Iris pigment epithelial cell (primary cell): ENCODE measurements at regions not wholly inside any gene's neighbourhood (a gene's known extent, or its start where the extent isn't known, plus 50 kb on each side); places are given as distances from the start of the nearest gene placed in this dataset.
"Not testable (repeated sequence)": the region's sequence is repeated elsewhere in the genome, so short reads cannot be mapped to it uniquely, and the experiment has no call there.

Experiments
- DNase-seq: peaks from one replicate; pipeline ENCODE4 v3.0.0-alpha.2; 2011; ENCODE audit warnings: low read depth

DNA sequence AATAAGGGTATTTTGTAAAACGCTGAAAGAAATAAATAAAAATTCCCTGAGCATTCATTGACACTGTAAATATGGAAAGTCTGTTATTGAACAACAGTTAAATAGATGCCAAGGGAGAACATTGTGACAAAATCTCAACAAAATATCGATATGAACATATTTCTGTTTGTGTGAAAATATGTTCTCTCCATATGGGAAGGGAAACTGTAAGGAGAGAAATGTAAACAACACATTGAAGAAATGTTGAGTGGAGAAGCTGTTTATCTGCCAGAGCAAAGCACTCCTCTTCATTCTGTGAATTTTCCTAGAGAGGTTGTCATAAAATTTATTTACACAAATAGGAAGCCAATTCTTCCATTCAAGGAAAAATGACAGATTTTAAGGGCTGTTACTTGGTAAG lies 57.1 kb upstream of the EOMES start:
- no peak for DNase-seq

GRCh38 chr3:27789420-27789819 lies 67.3 kb upstream of the EOMES start:
- no peak for DNase-seq

GRCh38 chr3:27791956-27792355 lies 69.8 kb upstream of the EOMES start:
- DNase-seq, result no peak

GRCh38 chr3:27792869-27793268 lies 70.7 kb upstream of the EOMES start:
- no peak for DNase-seq

- no peak for DNase-seq
Observed at GRCh38 chr3:27794211-27794610, 72.1 kb upstream of the EOMES start.

DNA sequence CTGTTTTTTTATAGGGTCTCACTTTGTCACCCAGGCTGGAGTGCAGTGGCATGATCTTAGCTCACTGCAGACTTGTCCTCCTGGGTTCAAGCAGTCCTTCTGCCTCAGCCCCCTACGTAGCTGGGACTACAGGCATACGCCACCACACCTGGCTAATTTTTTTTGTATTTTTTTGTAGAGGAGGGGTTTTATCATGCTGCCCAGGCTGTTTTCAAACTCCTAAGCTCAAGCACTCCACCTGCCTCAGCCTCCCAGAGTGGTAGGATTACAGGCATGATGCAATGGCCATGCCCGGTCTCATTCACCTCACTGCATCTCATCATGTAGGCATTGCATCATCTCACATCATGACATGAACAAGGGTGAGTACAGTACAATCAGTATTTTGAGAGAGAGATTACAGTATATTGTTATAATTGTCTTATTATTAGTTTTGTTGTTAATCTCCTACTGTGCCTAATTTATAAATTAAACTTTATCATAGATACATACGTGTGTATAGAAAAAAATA lies 74.3 kb upstream of the EOMES start:
- DNase-seq, result no peak

DNA sequence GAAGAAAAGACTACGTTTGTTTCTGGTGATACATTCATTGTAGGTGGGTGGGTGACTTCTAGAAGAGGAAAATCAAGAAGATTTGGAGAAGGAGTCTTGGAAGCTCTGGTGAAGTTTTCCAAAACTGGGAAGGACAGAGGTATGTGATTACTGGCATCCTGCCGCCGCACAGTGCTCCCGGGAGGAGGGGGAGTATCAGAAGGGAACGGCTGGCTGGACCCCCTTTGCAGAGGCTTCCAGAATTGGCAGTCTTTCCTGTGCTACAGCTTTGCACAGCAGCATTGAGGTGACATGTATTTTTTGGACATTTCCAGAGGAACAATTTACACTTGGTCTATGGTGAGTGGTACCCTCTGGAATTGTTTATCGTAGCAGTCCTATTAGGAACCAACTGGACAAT lies 75.7 kb upstream of the EOMES start:
- no peak for DNase-seq

DNA sequence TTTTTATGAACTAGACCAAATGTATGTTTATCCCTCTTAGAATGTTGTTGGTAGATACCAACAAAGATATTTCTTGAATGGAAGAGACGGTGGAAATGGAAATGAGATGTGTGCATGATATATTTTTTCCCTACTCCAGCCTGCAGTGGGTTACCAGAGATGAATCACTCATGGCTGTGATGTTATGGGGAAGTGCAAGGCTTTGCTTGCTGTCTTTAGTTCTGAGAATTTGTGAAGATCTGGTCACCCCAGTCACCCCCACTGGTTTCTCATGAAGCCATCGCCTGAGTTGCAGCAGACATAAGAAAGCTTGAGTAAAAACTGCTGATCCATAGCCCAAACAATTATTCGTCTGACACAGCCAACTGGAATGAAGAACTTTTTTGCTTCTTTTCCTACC lies 78.1 kb upstream of the EOMES start:
- DNase-seq, result no peak

DNA sequence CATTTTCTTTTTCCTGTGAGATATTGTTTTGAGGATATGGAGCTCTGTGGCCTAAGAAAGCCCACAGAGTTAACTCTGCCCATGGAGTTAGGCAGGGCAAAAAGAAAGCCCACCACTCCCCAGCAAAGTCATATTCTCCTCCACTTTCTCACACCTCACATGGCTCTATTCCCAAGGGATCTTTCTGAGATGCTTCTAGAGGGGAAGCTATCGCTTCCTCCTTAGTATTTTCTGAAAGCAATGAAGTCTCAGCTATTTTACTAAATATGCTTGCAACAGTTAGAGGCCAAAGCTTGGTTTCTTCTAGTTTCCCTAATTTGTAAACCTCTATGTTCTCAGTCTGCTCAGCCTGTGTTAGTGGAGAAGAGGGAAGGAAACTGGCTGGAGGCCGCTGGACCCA lies 80.3 kb upstream of the EOMES start:
- DNase-seq, result no peak

DNA sequence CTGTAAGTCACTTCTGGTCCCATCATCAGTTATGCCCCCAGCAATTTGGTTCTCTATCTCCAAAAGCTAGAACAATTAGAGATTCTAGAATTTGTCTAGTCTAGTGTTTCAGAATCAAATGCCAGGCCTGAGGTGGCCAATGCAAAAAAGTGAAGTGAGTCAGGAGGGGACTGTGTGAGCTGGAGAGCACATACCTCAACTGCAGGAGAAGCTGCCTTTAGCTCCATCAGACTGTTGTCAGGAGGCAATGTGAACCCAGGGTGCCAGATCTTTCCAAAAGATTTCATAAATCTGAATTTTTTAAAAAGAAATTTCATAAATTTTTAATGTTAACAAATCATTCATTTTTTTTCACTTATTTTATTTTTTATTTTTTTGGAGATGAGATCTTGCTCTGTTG lies 80.7 kb upstream of the EOMES start:
- DNase-seq, result no peak

DNA sequence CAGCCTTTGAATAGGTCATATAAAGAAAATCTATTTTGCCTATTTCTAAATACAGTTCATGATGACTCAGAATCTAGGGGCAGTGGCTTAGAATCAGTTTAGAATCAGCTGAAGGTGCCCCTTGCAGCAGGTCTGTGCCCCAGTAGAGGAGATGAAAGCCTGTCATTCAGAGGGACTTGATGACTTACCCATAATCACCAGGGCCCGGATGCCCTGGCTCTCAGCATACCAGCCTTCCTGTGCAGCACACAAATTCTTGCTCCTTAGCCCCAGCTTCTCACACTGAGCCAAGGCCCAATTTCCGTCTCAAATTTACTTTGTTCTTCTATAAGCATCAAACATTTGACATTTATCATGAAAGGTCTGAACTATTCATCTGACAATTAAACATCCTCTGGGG lies 83.2 kb upstream of the EOMES start:
- no peak for DNase-seq

- no peak for DNase-seq
Observed at GRCh38 chr3:27813255-27813654, 91.1 kb upstream of the EOMES start.

DNA sequence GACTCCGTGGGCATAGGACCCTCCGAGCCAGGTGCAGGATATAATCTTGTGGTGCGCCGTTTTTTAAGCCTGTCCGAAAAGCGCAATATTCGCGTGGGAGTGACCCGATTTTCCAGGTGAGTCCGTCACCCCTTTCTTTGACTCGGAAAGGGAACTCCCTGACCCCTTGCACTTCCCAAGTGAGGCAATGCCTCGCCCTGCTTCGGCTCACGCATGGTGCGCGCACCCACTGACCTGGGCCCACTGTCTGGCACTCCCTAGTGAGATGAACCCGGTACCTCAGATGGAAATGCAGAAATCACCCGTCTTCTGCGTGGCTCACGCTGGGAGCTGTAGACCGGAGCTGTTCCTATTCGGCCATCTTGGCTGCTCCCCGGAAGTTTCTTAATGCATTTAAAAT lies 99.5 kb upstream of the EOMES start:
- DNase-seq, result not testable (repeated sequence)

- no peak for DNase-seq
Observed at GRCh38 chr3:27824312-27825200, 102.4 kb upstream of the EOMES start.

DNA sequence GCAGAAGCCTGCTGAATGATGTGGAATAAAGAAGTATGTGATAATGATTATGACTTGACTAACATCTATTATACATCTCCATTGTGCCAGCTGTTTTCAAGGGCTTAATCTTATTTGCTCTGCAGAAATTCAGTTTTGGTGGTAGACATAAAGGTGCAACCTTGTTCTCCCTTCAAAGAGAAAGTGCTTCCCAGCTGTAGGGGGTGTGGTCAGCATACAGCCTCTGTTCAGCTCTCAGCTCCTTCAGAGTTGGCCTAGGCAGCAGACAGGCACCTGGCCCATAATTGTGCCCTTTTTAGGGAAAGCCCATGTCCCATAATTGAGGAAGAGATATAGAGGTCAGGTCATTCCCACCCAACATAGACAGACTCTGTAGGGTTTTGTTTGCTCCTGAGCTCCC lies 104.3 kb upstream of the EOMES start:
- DNase-seq, result no peak

DNA sequence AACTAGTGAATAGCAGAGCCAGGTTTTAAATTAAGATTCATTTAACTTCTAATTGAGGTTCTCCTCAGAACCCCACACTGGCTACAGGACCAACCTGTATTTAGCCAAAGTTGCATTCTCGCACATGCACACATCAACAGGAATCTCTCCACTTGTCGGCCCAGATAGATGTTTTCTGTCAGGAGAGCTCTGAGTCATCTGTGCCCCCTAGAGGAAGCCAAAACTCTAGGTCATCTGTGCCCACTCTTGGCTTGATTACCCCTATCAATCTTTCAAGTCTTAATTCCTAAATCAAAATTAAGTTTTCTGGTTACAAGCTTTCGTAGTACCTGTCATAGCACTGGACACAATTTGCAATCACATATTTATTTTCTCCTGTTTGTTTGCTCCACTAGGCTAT lies 104.9 kb upstream of the EOMES start:
- DNase-seq, result no peak

DNA sequence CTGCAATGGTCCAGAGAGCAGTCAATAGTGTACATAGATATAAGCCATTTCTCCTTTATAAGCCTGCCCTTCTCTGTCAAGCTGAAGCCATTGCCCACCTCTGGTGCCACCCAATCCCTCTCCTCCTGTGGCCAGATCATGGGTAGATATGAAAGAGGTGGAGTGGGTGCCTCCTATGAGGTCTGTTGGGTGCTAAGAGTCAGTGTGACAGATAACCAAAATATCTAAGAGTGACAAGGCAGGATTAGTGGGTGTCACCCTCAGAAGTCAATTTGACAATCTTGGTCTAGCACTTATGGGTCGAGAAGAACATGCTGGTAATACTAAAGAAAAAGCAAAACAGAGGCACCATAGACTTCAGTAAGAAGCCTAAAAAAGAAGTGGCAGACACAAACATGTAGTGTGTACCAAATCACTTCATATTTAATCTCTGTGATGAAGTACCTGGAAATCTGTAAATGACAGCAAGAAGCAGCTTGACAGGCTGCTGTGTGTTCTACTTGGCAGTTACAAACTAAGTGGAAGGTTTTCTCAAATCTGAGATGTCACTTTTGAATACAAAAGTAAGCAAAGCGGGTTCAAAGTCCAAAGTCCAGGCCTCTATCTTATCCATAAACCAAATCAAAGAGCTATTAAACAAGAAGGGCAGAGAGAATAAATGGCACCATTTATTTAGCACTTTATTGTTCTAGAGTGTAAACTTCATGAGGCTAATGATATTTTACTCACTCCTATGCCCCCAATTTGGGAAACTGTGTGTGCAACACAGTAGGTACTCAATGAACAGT lies 118.9 kb upstream of the EOMES start:
- DNase-seq, result no peak

DNA sequence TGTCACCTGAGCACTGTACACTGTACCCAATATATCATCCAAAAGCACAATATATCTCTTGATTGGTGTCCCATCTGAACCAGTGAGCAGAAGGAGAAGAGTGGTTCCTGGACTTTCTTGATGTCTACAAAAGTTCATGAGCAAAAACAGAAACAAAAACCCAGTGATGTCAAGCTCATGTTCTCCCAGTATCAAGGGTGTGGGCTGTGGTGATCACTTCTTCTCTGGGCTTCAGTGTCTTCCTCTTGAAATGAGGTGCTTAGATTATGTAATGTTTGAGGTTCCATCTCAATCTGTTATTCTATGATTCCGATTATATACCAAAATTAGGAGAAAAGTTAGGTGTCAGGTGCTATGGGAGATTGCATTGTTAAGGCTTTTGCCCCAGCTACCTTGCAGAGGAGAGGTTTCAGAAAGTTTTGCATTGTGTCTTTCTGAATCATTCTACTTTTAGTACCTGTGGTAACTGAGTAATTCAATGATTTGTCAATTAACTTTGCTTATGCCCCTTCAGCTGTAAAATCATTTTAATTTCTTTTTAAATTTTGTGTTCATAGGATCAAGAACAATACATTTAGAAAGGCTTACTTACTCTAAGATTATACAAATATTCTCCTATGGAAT lies 122.0 kb upstream of the EOMES start:
- no peak for DNase-seq

DNA sequence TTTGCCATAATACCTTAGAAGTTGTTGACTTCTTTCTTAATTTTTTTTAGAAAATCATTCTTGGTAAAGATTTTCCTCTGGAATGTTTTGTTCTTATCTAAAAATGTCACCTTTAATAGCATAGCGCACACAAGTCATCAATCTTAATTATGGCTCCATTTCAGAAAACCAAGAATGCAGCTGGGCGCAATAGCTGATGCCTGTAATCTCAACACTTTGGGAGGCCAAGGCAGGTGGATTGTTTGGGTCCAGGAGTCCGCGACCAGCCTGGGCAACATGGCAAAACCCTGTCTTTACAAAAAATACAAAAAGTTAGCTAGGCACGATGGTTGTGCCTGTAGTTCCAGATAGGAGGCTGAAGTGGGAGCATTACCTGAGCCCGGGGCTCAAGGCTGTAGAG lies 125.6 kb upstream of the EOMES start:
- no peak for DNase-seq

GRCh38 chr3:27848826-27849225 lies 126.7 kb upstream of the EOMES start:
- DNase-seq, result no peak

DNA sequence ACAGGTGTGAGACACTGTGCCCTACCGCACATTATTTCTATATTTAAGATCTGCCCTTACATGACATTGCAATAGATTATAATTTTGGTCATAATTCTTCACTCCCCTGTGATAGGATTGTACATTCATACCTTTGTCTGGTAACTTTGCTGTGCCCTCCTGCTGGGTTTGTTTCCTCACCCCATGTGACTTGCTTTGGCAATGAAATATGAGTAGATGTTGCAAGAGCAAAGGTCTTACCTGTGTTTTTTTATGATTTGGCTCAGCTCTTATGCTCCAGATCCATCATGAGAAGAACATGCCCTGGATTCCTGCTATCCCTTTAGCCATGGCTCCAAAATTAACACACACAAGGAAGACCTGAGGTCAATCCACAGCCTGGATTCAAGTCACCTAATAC lies 137.7 kb upstream of the EOMES start:
- no peak for DNase-seq
